HG03575 (cell line): ENCODE measurements at regions not wholly inside any gene's neighbourhood (a gene's known extent, or its start where the extent isn't known, plus 50 kb on each side); places are given as distances from the start of the nearest gene placed in this dataset.

Source experiments
- ATAC-seq: cut with Tn5 transposase; IDR thresholded peaks from one replicate; pipeline ENCODE4 v1.9.1; 2021; ENCODE audit not compliant: unreplicated experiment, insufficient number of reproducible peaks, low FRiP score; ENCODE audit errors: extremely low read depth

- ATAC-seq: no peak
These were observed 579.9 kb upstream of the ZNF717 start for GRCh38 chr3:76365275-76365674.

GRCh38 chr3:76367281-76367680, 581.9 kb upstream of the ZNF717 start:
- ATAC-seq: no peak

GRCh38 chr3:76369170-76369569, 583.8 kb upstream of the ZNF717 start:
- no peak for ATAC-seq

GRCh38 chr3:76370749-76371520, 585.6 kb upstream of the ZNF717 start:
- ATAC-seq: no peak

- no peak for ATAC-seq
These were observed 587.1 kb upstream of the ZNF717 start for GRCh38 chr3:76372497-76372896.

- no peak for ATAC-seq
These were observed 591.7 kb upstream of the ZNF717 start for GRCh38 chr3:76377074-76377473.

GRCh38 chr3:76378789-76379188, 593.4 kb upstream of the ZNF717 start:
- no peak for ATAC-seq

GRCh38 chr3:76383781-76384180, 598.4 kb upstream of the ZNF717 start:
- no peak for ATAC-seq

GRCh38 chr3:76387000-76387399, 601.7 kb upstream of the ZNF717 start:
- no peak for ATAC-seq

- ATAC-seq: no peak
These were observed 614.8 kb upstream of the ZNF717 start for GRCh38 chr3:76400141-76400540.

- no peak for ATAC-seq
These were observed 617.6 kb upstream of the ZNF717 start for GRCh38 chr3:76402926-76403325.

GRCh38 chr3:76403556-76403955, 618.2 kb upstream of the ZNF717 start:
- ATAC-seq: no peak

- no peak for ATAC-seq
These were observed 619.8 kb upstream of the ZNF717 start for GRCh38 chr3:76405196-76405595.

GRCh38 chr3:76410762-76411281, 625.5 kb upstream of the ZNF717 start:
- ATAC-seq: no peak

GRCh38 chr3:76415384-76415783, 624.5 kb upstream of the ROBO2 start:
- no peak for ATAC-seq

GRCh38 chr3:76429581-76430177, 610.2 kb upstream of the ROBO2 start:
- no peak for ATAC-seq

GRCh38 chr3:76432396-76432795, 607.5 kb upstream of the ROBO2 start:
- ATAC-seq: no peak

- ATAC-seq: no peak
These were observed 603.0 kb upstream of the ROBO2 start for GRCh38 chr3:76436894-76437293.

- no peak for ATAC-seq
These were observed 600.9 kb upstream of the ROBO2 start for GRCh38 chr3:76438971-76439370.

GRCh38 chr3:76442374-76442915, 597.5 kb upstream of the ROBO2 start:
- no peak for ATAC-seq
